IPS DF 4.7 (cell line): ENCODE measurements at regions not wholly inside any gene's neighbourhood (a gene's known extent, or its start where the extent isn't known, plus 50 kb on each side); places are given as distances from the start of the nearest gene placed in this dataset.
"Not testable (repeated sequence)": the region's sequence is repeated elsewhere in the genome, so short reads cannot be mapped to it uniquely, and the experiment has no call there.

ENCODE experiments used
- DNase-seq: peaks from one replicate; pipeline ENCODE4 v3.0.0-alpha.2; 2013; ENCODE audit warnings: low spot score; ENCODE audit errors: extremely low read depth

GRCh38 chr2:166647935-166648334 is 153.9 kb upstream of the SCN7A start:
- DNase-seq = no peak

- no peak for DNase-seq
Measured at GRCh38 chr2:166643980-166644379, 149.9 kb upstream of the SCN7A start.

GRCh38 chr2:166641516-166641915 is 147.5 kb upstream of the SCN7A start:
- not testable (repeated sequence) for DNase-seq

- DNase-seq = no peak
Measured at GRCh38 chr2:166637051-166637450, 143.0 kb upstream of the SCN7A start.

GRCh38 chr2:166634706-166635105 is 140.7 kb upstream of the SCN7A start:
- DNase-seq = no peak

GRCh38 chr2:166632616-166633015 is 138.6 kb upstream of the SCN7A start:
- no peak for DNase-seq

GRCh38 chr2:166628478-166629136 is 134.6 kb upstream of the SCN7A start:
- no peak for DNase-seq

- DNase-seq = no peak
Measured at GRCh38 chr2:166627893-166628292, 133.8 kb upstream of the SCN7A start.

GRCh38 chr2:166625670-166626069 is 131.6 kb upstream of the SCN7A start:
- no peak for DNase-seq

GRCh38 chr2:166614503-166614902 is 120.5 kb upstream of the SCN7A start:
- no peak for DNase-seq

- DNase-seq = no peak
Measured at GRCh38 chr2:166614029-166614428, 120.0 kb upstream of the SCN7A start.

GRCh38 chr2:166613226-166613625 is 119.2 kb upstream of the SCN7A start:
- DNase-seq = no peak

GRCh38 chr2:166612214-166612613 is 118.2 kb upstream of the SCN7A start:
- DNase-seq = no peak

GRCh38 chr2:166610913-166611305 is 116.9 kb upstream of the SCN7A start:
- DNase-seq = no peak

GRCh38 chr2:166610180-166610912 is 116.3 kb upstream of the SCN7A start:
- no peak for DNase-seq

GRCh38 chr2:166609183-166609959 is 115.3 kb upstream of the SCN7A start:
- DNase-seq = no peak

- DNase-seq = no peak
Measured at GRCh38 chr2:166607880-166608279, 113.8 kb upstream of the SCN7A start.

- DNase-seq = no peak
Measured at GRCh38 chr2:166593403-166593802, 99.4 kb upstream of the SCN7A start.

GRCh38 chr2:166592750-166593149 is 98.7 kb upstream of the SCN7A start:
- no peak for DNase-seq

GRCh38 chr2:166591226-166591625 is 97.2 kb upstream of the SCN7A start:
- no peak for DNase-seq

GRCh38 chr2:166573391-166573790 is 79.3 kb upstream of the SCN7A start:
- peak; percentile 25 for DNase-seq

GRCh38 chr2:166572937-166573336 is 78.9 kb upstream of the SCN7A start:
- DNase-seq = no peak
